ENCODE measurements at regions not wholly inside any gene's neighbourhood (a gene's known extent, or its start where the extent isn't known, plus 50 kb on each side); places are given as distances from the start of the nearest gene placed in this dataset.

DNA sequence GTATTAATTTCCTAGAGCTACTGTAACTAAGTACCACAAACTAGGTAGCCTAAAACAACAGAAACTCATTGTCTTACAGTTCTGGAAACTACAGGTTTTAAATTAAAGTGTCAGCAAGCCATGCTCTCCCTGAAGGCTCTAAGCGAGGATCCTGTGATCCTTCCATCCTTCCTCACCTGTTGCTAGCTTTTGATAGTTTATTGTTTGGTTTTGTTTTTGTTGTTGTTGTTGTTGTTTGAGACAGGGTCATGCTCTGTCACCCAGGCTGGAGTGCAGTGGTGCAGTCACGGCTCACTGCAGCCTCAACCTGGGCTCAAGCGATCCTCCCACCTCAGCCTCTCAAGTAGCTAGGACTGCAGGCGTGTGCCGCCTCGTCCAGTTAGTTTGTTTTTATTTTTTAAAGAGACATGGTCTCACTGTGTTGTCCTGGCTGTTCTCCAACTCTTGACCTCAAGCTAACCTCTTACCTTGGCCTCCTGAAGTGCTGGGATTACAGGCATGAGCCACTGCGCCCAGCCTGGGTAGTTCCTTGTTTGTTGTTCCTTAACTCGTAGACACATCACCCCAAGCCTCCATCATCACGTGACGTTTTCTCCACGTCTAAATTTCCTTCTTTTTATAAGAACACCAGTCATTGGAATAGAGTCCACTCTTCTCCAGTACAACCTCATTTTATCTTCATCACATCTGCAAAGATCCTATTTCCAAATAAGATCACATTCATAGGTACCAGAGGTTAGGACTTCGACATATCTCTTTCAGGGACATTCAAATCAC is 109.1 kb downstream of the AKR1D1 start:
- Mint-ChIP-seq H3K36me3 (ENCODE audit: low read depth, unreplicated experiment) (no peaks in the 10 kb centered on the region), H3K27ac (ENCODE audit: unreplicated experiment) (peak overlapping the region; percentile 55), H3K4me3 (ENCODE audit: unreplicated experiment) (no peak overlapping the region), H3K9me3 (ENCODE audit: unreplicated experiment) (peaks cover 22% of the 10 kb centered on the region), H3K27me3 (ENCODE audit: low read depth, unreplicated experiment) (no peaks in the 10 kb centered on the region), H3K4me1 (ENCODE audit: low read depth, unreplicated experiment) (peaks cover 19% of the 10 kb centered on the region)
- Histone ChIP-seq H3K79me2 (ENCODE audit: insufficient read depth, low read length) (no peaks in the 10 kb centered on the region), H4K20me1 (ENCODE audit: insufficient read depth, low read length) (no peaks in the 10 kb centered on the region), H3K9ac (ENCODE audit: low read length) (no peak overlapping the region), H3K4me1 (ENCODE audit: insufficient read depth, low read length) (peaks cover 9% of the 10 kb centered on the region), H3K4me2 (ENCODE audit: low read length) (no peak overlapping the region), H3K27ac (ENCODE audit: low read depth, low read length) (peak overlapping the region; percentile 92), H2AFZ (ENCODE audit: low read depth, low read length) (no peak overlapping the region), H3K9me3 (ENCODE audit: insufficient read depth, low read depth, low read length) (peaks cover 13% of the 10 kb centered on the region), H3K4me3 (ENCODE audit: insufficient read depth, low read depth, low read length) (no peak overlapping the region), H3K27me3 (ENCODE audit: insufficient read depth, low read length) (no peaks in the 10 kb centered on the region), H3K36me3 (ENCODE audit: insufficient read depth, low read length) (no peaks in the 10 kb centered on the region)
- no peak for FAIRE-seq
- no peak for TF ChIP-seq EZH2 (IDR thresholded peaks at IDR 0.05; ENCODE audit: insufficient read depth, low read length)
- TF ChIP-seq, protein P1, sequence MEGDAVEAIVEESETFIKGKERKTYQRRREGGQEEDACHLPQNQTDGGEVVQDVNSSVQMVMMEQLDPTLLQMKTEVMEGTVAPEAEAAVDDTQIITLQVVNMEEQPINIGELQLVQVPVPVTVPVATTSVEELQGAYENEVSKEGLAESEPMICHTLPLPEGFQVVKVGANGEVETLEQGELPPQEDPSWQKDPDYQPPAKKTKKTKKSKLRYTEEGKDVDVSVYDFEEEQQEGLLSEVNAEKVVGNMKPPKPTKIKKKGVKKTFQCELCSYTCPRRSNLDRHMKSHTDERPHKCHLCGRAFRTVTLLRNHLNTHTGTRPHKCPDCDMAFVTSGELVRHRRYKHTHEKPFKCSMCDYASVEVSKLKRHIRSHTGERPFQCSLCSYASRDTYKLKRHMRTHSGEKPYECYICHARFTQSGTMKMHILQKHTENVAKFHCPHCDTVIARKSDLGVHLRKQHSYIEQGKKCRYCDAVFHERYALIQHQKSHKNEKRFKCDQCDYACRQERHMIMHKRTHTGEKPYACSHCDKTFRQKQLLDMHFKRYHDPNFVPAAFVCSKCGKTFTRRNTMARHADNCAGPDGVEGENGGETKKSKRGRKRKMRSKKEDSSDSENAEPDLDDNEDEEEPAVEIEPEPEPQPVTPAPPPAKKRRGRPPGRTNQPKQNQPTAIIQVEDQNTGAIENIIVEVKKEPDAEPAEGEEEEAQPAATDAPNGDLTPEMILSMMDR (IDR thresholded peaks at IDR 0.05; ENCODE audit: insufficient read depth, low read depth, low read length): no peak
- no peak for DNase-seq (ENCODE audit: low read depth)

DNA sequence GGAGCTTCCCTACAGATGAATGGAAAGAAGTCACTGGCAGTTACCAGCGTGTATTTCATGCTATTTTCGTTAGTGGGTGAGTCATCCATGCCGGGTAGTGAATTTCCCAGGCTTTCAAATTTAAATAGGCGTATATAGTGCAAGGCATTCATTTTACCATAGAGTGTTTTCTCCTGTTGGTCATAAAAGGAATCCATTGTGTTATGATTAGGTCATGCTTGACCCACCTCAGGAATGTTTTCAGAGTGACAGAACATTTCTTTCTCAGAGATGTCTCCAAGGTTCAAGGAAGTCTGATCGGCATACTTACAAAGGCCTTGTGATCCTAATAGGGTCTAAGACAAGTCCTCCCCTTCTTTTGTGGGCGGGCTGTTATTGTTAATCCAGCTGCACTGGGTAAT is 110.7 kb downstream of the AKR1D1 start:
- peaks cover 9% of the 10 kb centered on the region for H3K4me1 ChIP-seq (ENCODE audit: insufficient read depth, low read length)
- H3K9me3 ChIP-seq (ENCODE audit: insufficient read depth, low read depth, low read length): peaks cover 13% of the 10 kb centered on the region
- H3K27me3 ChIP-seq (ENCODE audit: insufficient read depth, low read length): no peaks in the 10 kb centered on the region
- H2AFZ ChIP-seq (ENCODE audit: low read depth, low read length): peak overlapping the region; percentile 28
- no peak overlapping the region for H3K4me3 Mint-ChIP-seq (ENCODE audit: unreplicated experiment)
- H3K9ac ChIP-seq (ENCODE audit: low read length): peak overlapping the region; percentile 66
- FAIRE-seq (peak; percentile 43), DNase-seq (ENCODE audit: low read depth) (peak; percentile 87)
- H3K36me3 Mint-ChIP-seq (ENCODE audit: low read depth, unreplicated experiment): no peaks in the 10 kb centered on the region
- no peaks in the 10 kb centered on the region for H3K27me3 Mint-ChIP-seq (ENCODE audit: low read depth, unreplicated experiment)
- H3K79me2 ChIP-seq (ENCODE audit: insufficient read depth, low read length): no peaks in the 10 kb centered on the region
- H4K20me1 ChIP-seq (ENCODE audit: insufficient read depth, low read length): no peaks in the 10 kb centered on the region
- peak overlapping the region; percentile 77 for H3K4me2 ChIP-seq (ENCODE audit: low read length)
- peaks cover 27% of the 10 kb centered on the region for H3K9me3 Mint-ChIP-seq (ENCODE audit: unreplicated experiment)
- no peaks in the 10 kb centered on the region for H3K36me3 ChIP-seq (ENCODE audit: insufficient read depth, low read length)
- TF ChIP-seq EZH2 (IDR thresholded peaks at IDR 0.05; ENCODE audit: insufficient read depth, low read length): no peak
- TF ChIP-seq, protein P1 (IDR thresholded peaks at IDR 0.05; ENCODE audit: insufficient read depth, low read depth, low read length): no peak
- H3K27ac Mint-ChIP-seq (ENCODE audit: unreplicated experiment): peak overlapping the region; percentile 98
- peak overlapping the region; percentile 92 for H3K27ac ChIP-seq (ENCODE audit: low read depth, low read length)
- no peak overlapping the region for H3K4me3 ChIP-seq (ENCODE audit: insufficient read depth, low read depth, low read length)
- peaks cover 17% of the 10 kb centered on the region for H3K4me1 Mint-ChIP-seq (ENCODE audit: low read depth, unreplicated experiment)

DNA sequence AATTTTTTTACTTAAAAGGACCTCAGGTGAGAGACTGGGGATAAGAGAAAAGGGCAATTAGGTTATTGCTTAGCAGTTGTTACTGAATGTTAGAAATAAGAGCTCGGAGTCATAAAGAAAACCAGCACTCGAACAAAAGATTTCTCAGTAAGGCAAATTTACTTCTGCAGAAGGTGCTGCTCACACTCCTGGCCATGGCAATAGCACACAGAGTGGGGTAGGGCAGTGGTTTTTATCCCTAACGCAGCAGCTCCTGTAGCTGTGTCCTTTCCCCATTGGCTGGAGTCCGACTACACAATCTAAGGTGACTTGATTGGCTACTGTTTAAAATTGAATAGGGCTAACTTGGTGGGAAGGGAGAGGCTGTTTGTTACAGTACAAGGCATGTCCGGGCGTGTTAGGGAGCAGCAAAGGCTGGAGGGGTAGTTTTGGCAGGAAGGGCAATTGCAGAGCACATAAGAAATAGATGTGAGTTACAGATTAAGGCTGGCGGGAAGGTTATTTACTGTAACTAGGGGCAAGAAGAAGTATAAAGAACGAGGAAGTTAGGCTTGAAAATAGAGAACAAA is 112.1 kb downstream of the AKR1D1 start:
- H3K4me3 Mint-ChIP-seq (ENCODE audit: unreplicated experiment): no peak overlapping the region
- H2AFZ ChIP-seq (ENCODE audit: low read depth, low read length): no peak overlapping the region
- H3K79me2 ChIP-seq (ENCODE audit: insufficient read depth, low read length): no peaks in the 10 kb centered on the region
- H3K27me3 ChIP-seq (ENCODE audit: insufficient read depth, low read length): no peaks in the 10 kb centered on the region
- H3K36me3 Mint-ChIP-seq (ENCODE audit: low read depth, unreplicated experiment): no peaks in the 10 kb centered on the region
- H3K27me3 Mint-ChIP-seq (ENCODE audit: low read depth, unreplicated experiment): no peaks in the 10 kb centered on the region
- FAIRE-seq (no peak), DNase-seq (ENCODE audit: low read depth) (no peak)
- H3K36me3 ChIP-seq (ENCODE audit: insufficient read depth, low read length): no peaks in the 10 kb centered on the region
- H4K20me1 ChIP-seq (ENCODE audit: insufficient read depth, low read length): no peaks in the 10 kb centered on the region
- H3K9me3 ChIP-seq (ENCODE audit: insufficient read depth, low read depth, low read length): peaks cover 13% of the 10 kb centered on the region
- H3K27ac ChIP-seq (ENCODE audit: low read depth, low read length): no peak overlapping the region
- peak overlapping the region; percentile 93 for H3K27ac Mint-ChIP-seq (ENCODE audit: unreplicated experiment)
- H3K4me1 Mint-ChIP-seq (ENCODE audit: low read depth, unreplicated experiment): peaks cover 16% of the 10 kb centered on the region
- H3K4me3 ChIP-seq (ENCODE audit: insufficient read depth, low read depth, low read length): no peak overlapping the region
- TF ChIP-seq, protein P1 (IDR thresholded peaks at IDR 0.05; ENCODE audit: insufficient read depth, low read depth, low read length): no peak
- no peak for TF ChIP-seq EZH2 (IDR thresholded peaks at IDR 0.05; ENCODE audit: insufficient read depth, low read length)
- H3K9me3 Mint-ChIP-seq (ENCODE audit: unreplicated experiment): peaks cover 28% of the 10 kb centered on the region
- peaks cover 9% of the 10 kb centered on the region for H3K4me1 ChIP-seq (ENCODE audit: insufficient read depth, low read length)
- no peak overlapping the region for H3K4me2 ChIP-seq (ENCODE audit: low read length)
- H3K9ac ChIP-seq (ENCODE audit: low read length): no peak overlapping the region

Measured in astrocyte (in vitro differentiated cells and primary cell).